CD14-positive monocyte (primary cell): ENCODE measurements at regions not wholly inside any gene's neighbourhood (a gene's known extent, or its start where the extent isn't known, plus 50 kb on each side); places are given as distances from the start of the nearest gene placed in this dataset.

Experiments
- DNase-seq, 3 donors: peaks; one replicate each; pipeline ENCODE4 v3.0.0-alpha.2; 2011 to 2022
- H2AFZ ChIP-seq: 2 replicates; pipeline ENCODE4 v1.6.0; 2012; ENCODE audit warnings: mild to moderate bottlenecking, low read depth, low read length, inconsistent platforms; ENCODE audit not compliant: insufficient read depth, poor library complexity, severe bottlenecking
- H3K27ac ChIP-seq, 2 donors: 1 replicate in 1 of 2; 2 replicates in 1 of 2; pipeline ENCODE4 v1.5.1; 2012 to 2013; ENCODE audit warnings: low read length in 2 of 2, control low read depth in 1 of 2, inconsistent platforms in 1 of 2, low read depth in 1 of 2, mild to moderate bottlenecking in 1 of 2
- H3K27me3 ChIP-seq, 2 donors: one replicate each; pipeline versions ENCODE4 v1.6.0 to v1.6.1; 2011 to 2013; ENCODE audit warnings: low read length in 2 of 2; ENCODE audit not compliant: control insufficient read depth in 2 of 2, insufficient read depth in 2 of 2
- H3K36me3 ChIP-seq, 2 donors: replicated peaks in 1 of 2; 1 replicate in 1 of 2; 2 replicates in 1 of 2; pipeline versions ENCODE4 v1.5.1 to v1.6.1; 2012 to 2013; ENCODE audit warnings: low read length in 2 of 2, control low read depth in 1 of 2, inconsistent platforms in 1 of 2, mild to moderate bottlenecking in 1 of 2; ENCODE audit not compliant: insufficient read depth in 2 of 2, control insufficient read depth in 1 of 2
- H3K4me1 ChIP-seq, 2 donors: 1 replicate in 1 of 2; 2 replicates in 1 of 2; pipeline versions ENCODE4 v1.5.1 to v1.6.1; 2012 to 2013; ENCODE audit warnings: low read length in 2 of 2, control low read depth in 1 of 2, inconsistent platforms in 1 of 2, mild to moderate bottlenecking in 1 of 2, moderate library complexity in 1 of 2; ENCODE audit not compliant: insufficient read depth in 2 of 2, control insufficient read depth in 1 of 2
- H3K4me2 ChIP-seq: replicated peaks from 2 replicates; pipeline ENCODE3; 2012; ENCODE audit warnings: low read length, moderate library complexity, mild to moderate bottlenecking; ENCODE audit not compliant: poor library complexity, severe bottlenecking; ENCODE audit errors: extremely low read depth
- H3K4me3 ChIP-seq, 3 experiments: fragments of 200-600 bp in 1 of 3; sonication (generic) in 1 of 3; replicated peaks in 1 of 3; 1 replicate in 2 of 3; 2 replicates in 1 of 3; pipeline ENCODE4 v1.5.1; 2011 to 2013; ENCODE audit warnings: low read length in 3 of 3, mild to moderate bottlenecking in 3 of 3, control low read depth in 2 of 3, low read depth in 2 of 3, inconsistent platforms in 1 of 3, moderate library complexity in 1 of 3
- H3K79me2 ChIP-seq: 2 replicates; pipeline ENCODE4 v1.6.0; 2012; ENCODE audit warnings: mild to moderate bottlenecking, control low read depth, inconsistent platforms, low read length, moderate library complexity; ENCODE audit not compliant: insufficient read depth
- H3K9ac ChIP-seq: 2 replicates; pipeline ENCODE4 v1.6.0; 2017; ENCODE audit warnings: low read length, mild to moderate bottlenecking; ENCODE audit not compliant: insufficient read depth, poor library complexity, severe bottlenecking
- H3K9me3 ChIP-seq, 2 donors: replicated peaks in 1 of 2; 1 replicate in 1 of 2; 2 replicates in 1 of 2; pipeline versions ENCODE4 v1.5.1 to v1.6.1; 2012 to 2013; ENCODE audit warnings: low read length in 2 of 2, control low read depth in 1 of 2; ENCODE audit not compliant: control insufficient read depth in 1 of 2, insufficient read depth in 1 of 2
- H4K20me1 ChIP-seq: 2 replicates; pipeline ENCODE4 v1.6.0; 2012; ENCODE audit warnings: mild to moderate bottlenecking, low read length, control low read depth, moderate library complexity; ENCODE audit not compliant: insufficient read depth
- H3K27ac Mint-ChIP-seq, 7 donors: one replicate each; pipeline ENCODE4 v1.8.0; 2020; ENCODE audit warnings: mild to moderate bottlenecking in 7 of 7, mixed read lengths in 7 of 7, moderate library complexity in 6 of 7, inconsistent platforms in 2 of 7
- H3K27me3 Mint-ChIP-seq, 3 donors: one replicate each; pipeline ENCODE4 v1.8.0; 2021 to 2022; ENCODE audit warnings: low read depth in 3 of 3, mild to moderate bottlenecking in 3 of 3, mixed read lengths in 3 of 3, moderate library complexity in 3 of 3, inconsistent platforms in 1 of 3
- H3K36me3 Mint-ChIP-seq, 2 donors: one replicate each; pipeline ENCODE4 v1.8.0; 2020; ENCODE audit warnings: mixed read lengths in 2 of 2, inconsistent platforms in 1 of 2, mild to moderate bottlenecking in 1 of 2
- H3K4me1 Mint-ChIP-seq: one replicate; pipeline ENCODE4 v1.8.0; 2020; ENCODE audit warnings: mild to moderate bottlenecking, mixed read lengths
- H3K4me3 Mint-ChIP-seq, 2 donors: one replicate each; pipeline ENCODE4 v1.8.0; 2020; ENCODE audit warnings: mild to moderate bottlenecking in 2 of 2, mixed read lengths in 2 of 2, moderate library complexity in 1 of 2
- H3K9me3 Mint-ChIP-seq, 7 donors: one replicate each; pipeline ENCODE4 v1.8.0; 2020 to 2022; ENCODE audit warnings: mixed read lengths in 7 of 7, mild to moderate bottlenecking in 6 of 7, moderate library complexity in 6 of 7, inconsistent platforms in 2 of 7
- CTCF ChIP-seq: fragments of 200-600 bp; IDR thresholded peaks from one replicate; pipeline ENCODE4 v1.8.0; 2022; ENCODE audit warnings: antibody characterized with exemption, mild to moderate bottlenecking
- WGBS: methylation state at CpG from one replicate; pipeline ENCODE4 v1.1.5; 2013; ENCODE audit warnings: missing lambda C conversion rate; ENCODE audit not compliant: insufficient coverage; 5-methylcytosine and 5-hydroxymethylcytosine counted together
- intact Hi-C, 2 donors: fragments of 100-400 bp; cut with micrococcal nuclease; formaldehyde crosslinking; loops; one replicate each; pipeline versions ENCODE4 v1.15.0 to v1.15.1; 2023

- H3K79me2 ChIP-seq: no peaks in the 10 kb centered on the region
- 90% methylated on average over 9 of the region's 11 CpGs for WGBS
- Mint-ChIP-seq H3K4me1 (peaks cover 48% of the 10 kb centered on the region), H3K36me3 (peaks cover 0 to 12% of the 10 kb centered on the region in 2 donors), H3K27ac (peak overlapping the region in 1 of 7 donors; percentile 66), H3K27me3 (peaks cover 5 to 8% (median 5%) of the 10 kb centered on the region in 3 donors), H3K9me3 (no peaks in the 10 kb centered on the region), H3K4me3 (peak overlapping the region in 1 of 2 donors; percentile 28)
- H2AFZ ChIP-seq: no peak overlapping the region
- no peaks in the 10 kb centered on the region for H4K20me1 ChIP-seq
- H3K9ac ChIP-seq: no peak overlapping the region
- intact Hi-C loops: loop anchor here in 1 of 2 donors (10.0 kb wide), 1 partner anchor 97 kb away; no protein-coding TSS in a partner anchor
- no peak overlapping the region for H3K27ac ChIP-seq
- H3K27me3 ChIP-seq: no peaks in the 10 kb centered on the region
- TF ChIP-seq CTCF: no peak
- H3K36me3 ChIP-seq: no peaks in the 10 kb centered on the region
- peaks cover 40 to 44% of the 10 kb centered on the region in 2 donors for H3K4me1 ChIP-seq
- H3K9me3 ChIP-seq: no peaks in the 10 kb centered on the region
- no peak overlapping the region for H3K4me3 ChIP-seq
- DNase-seq: peak in 2 of 3 donors; percentile 47 to 75
- no peak overlapping the region for H3K4me2 ChIP-seq
These were observed 144.0 kb upstream of the TLE3 start for GRCh38 chr15:70241561-70242320.

- DNase-seq: no peak
- Histone ChIP-seq H3K4me3 (no peak overlapping the region), H3K36me3 (no peaks in the 10 kb centered on the region), H3K27ac (no peak overlapping the region), H2AFZ (no peak overlapping the region), H3K4me2 (no peak overlapping the region), H3K79me2 (no peaks in the 10 kb centered on the region), H3K9ac (no peak overlapping the region), H3K4me1 (peaks cover 38 to 41% of the 10 kb centered on the region in 2 donors), H3K9me3 (no peaks in the 10 kb centered on the region), H4K20me1 (no peaks in the 10 kb centered on the region), H3K27me3 (no peaks in the 10 kb centered on the region)
- H3K27me3 Mint-ChIP-seq: peaks cover 5 to 8% (median 8%) of the 10 kb centered on the region in 3 donors
- intact Hi-C loops: loop anchor here in 1 of 2 donors (10.0 kb wide), 1 partner anchor 96 kb away; no protein-coding TSS in a partner anchor
- 98% methylated on average over 8 of the region's 12 CpGs for WGBS
- no peaks in the 10 kb centered on the region for H3K9me3 Mint-ChIP-seq
- H3K36me3 Mint-ChIP-seq: peaks cover 0 to 12% of the 10 kb centered on the region in 2 donors
- TF ChIP-seq CTCF: no peak
- H3K27ac Mint-ChIP-seq: peak overlapping the region in 1 of 7 donors; percentile 4
- H3K4me1 Mint-ChIP-seq: peaks cover 46% of the 10 kb centered on the region
- H3K4me3 Mint-ChIP-seq: no peak overlapping the region
These were observed 143.2 kb upstream of the TLE3 start for GRCh38 chr15:70240820-70241430.
